WTC11 (cell line): ENCODE measurements at regions not wholly inside any gene's neighbourhood (a gene's known extent, or its start where the extent isn't known, plus 50 kb on each side); places are given as distances from the start of the nearest gene placed in this dataset.

Experiments used
- AFF4 ChIP-seq: sonication (generic); formaldehyde crosslinking; IDR thresholded peaks from 2 replicates; pipeline ENCODE4 v1.8.1; 2023; ENCODE audit warnings: mild to moderate bottlenecking, missing genetic modification reagents, borderline replicate concordance
- CTCF ChIP-seq: fragments of 200-600 bp; IDR thresholded peaks from 2 replicates; pipeline ENCODE4 v1.8.0; 2022; ENCODE audit warnings: antibody characterized with exemption
- FOXK1 ChIP-seq: sonication (generic); formaldehyde crosslinking; IDR thresholded peaks from 2 replicates; pipeline ENCODE4 v1.8.0; 2022; ENCODE audit warnings: mild to moderate bottlenecking, moderate library complexity, missing genetic modification reagents
- JUN ChIP-seq: sonication (generic); formaldehyde crosslinking; IDR thresholded peaks from 2 replicates; pipeline ENCODE4 v1.8.0; 2023; ENCODE audit warnings: mild to moderate bottlenecking, missing genetic modification reagents
- PREB ChIP-seq: sonication (generic); formaldehyde crosslinking; IDR thresholded peaks from 2 replicates; pipeline ENCODE4 v1.8.1; 2022; ENCODE audit warnings: mild to moderate bottlenecking, missing genetic modification reagents, moderate library complexity, borderline replicate concordance
- RELA ChIP-seq: sonication (generic); formaldehyde crosslinking; IDR thresholded peaks from 2 replicates; pipeline ENCODE4 v1.8.1; 2022; ENCODE audit warnings: missing genetic modification reagents, mild to moderate bottlenecking, borderline replicate concordance
- TEAD1 ChIP-seq: sonication (generic); formaldehyde crosslinking; IDR thresholded peaks from 2 replicates; pipeline ENCODE4 v1.8.0; 2022; ENCODE audit warnings: mild to moderate bottlenecking, missing genetic modification reagents
- USF1 ChIP-seq: sonication (generic); formaldehyde crosslinking; IDR thresholded peaks from 2 replicates; pipeline ENCODE4 v1.8.0; 2022; ENCODE audit warnings: mild to moderate bottlenecking, missing genetic modification reagents
- ZNF121 ChIP-seq: sonication (generic); formaldehyde crosslinking; IDR thresholded peaks from 2 replicates; pipeline ENCODE4 v1.8.0; 2023; ENCODE audit warnings: missing genetic modification reagents
- ZSCAN18 ChIP-seq: fragments of 250-450 bp; sonication (Bioruptor Pico); IDR thresholded peaks from 2 replicates; pipeline ENCODE4 v2.1.2; 2022; ENCODE audit warnings: mild to moderate bottlenecking, moderate library complexity

GRCh38 chr17:33730131-33730530, 437.0 kb upstream of the ASIC2 start:
- no peak for TF ChIP-seq CTCF
- no peak for TF ChIP-seq JUN
- no peak for TF ChIP-seq AFF4
- no peak for TF ChIP-seq USF1 (CRISPR knock-in tag)
- TF ChIP-seq PREB (CRISPR knock-in tag) = no peak
- no peak for TF ChIP-seq ZSCAN18 (CRISPR knock-in tag)
- no peak for TF ChIP-seq ZNF121 (CRISPR knock-in tag)
- no peak for TF ChIP-seq TEAD1 (CRISPR knock-in tag)
- no peak for TF ChIP-seq FOXK1 (CRISPR knock-in tag)
- no peak for TF ChIP-seq RELA (CRISPR knock-in tag)
